Neural cell (in vitro differentiated cells): ENCODE measurements at regions not wholly inside any gene's neighbourhood (a gene's known extent, or its start where the extent isn't known, plus 50 kb on each side); places are given as distances from the start of the nearest gene placed in this dataset.

Experiments
- H2AFZ ChIP-seq: fragments of 200-600, 300-800 bp; sonication (generic), shearing (Covaris generic); 2 replicates; pipeline ENCODE4 v1.6.0; 2014; ENCODE audit warnings: low read depth, mild to moderate bottlenecking, antibody characterized with exemption, low read length, moderate library complexity
- H3F3A ChIP-seq: fragments of 200-600 bp; shearing (Covaris generic); 2 replicates; pipeline ENCODE4 v1.6.1; 2016; ENCODE audit warnings: mild to moderate bottlenecking, moderate library complexity, mixed read lengths, antibody characterized with exemption, low read length; ENCODE audit not compliant: insufficient read depth, poor library complexity, severe bottlenecking
- H3K27ac ChIP-seq: fragments of 200-600, 300-800 bp; sonication (generic), shearing (Covaris generic); 2 replicates; pipeline ENCODE4 v1.5.1; 2014; ENCODE audit warnings: mild to moderate bottlenecking, low read length, moderate library complexity
- H3K27me3 ChIP-seq: fragments of 300-800, 200-600 bp; sonication (generic), shearing (Covaris generic); 2 replicates; pipeline ENCODE4 v1.6.0; 2014; ENCODE audit warnings: mild to moderate bottlenecking, low read depth, low read length, moderate library complexity; ENCODE audit not compliant: insufficient read depth
- H3K36me3 ChIP-seq: fragments of 300-800, 200-600 bp; sonication (generic), shearing (Covaris generic); 2 replicates; pipeline ENCODE4 v1.5.1; 2014; ENCODE audit warnings: mild to moderate bottlenecking, antibody characterized with exemption, low read length, moderate library complexity; ENCODE audit not compliant: insufficient read depth
- H3K4me2 ChIP-seq: fragments of 300-800, 200-600 bp; sonication (generic), shearing (Covaris generic); 2 replicates; pipeline ENCODE4 v1.6.0; 2014; ENCODE audit warnings: mild to moderate bottlenecking, low read length
- H3K4me3 ChIP-seq: fragments of 300-800, 200-600 bp; sonication (generic), shearing (Covaris generic); 2 replicates; pipeline ENCODE4 v1.5.1; 2014; ENCODE audit warnings: mild to moderate bottlenecking, low read length, moderate library complexity
- H3K79me2 ChIP-seq: fragments of 200-600 bp; shearing (Covaris generic); replicated peaks from 2 replicates; pipeline ENCODE4 v1.6.0; 2014; ENCODE audit warnings: mild to moderate bottlenecking, low read length, moderate library complexity; ENCODE audit not compliant: insufficient read depth
- H3K9ac ChIP-seq: fragments of 300-800, 200-600 bp; sonication (generic), shearing (Covaris generic); 2 replicates; pipeline ENCODE4 v1.6.1; 2016; ENCODE audit warnings: mild to moderate bottlenecking, low read length, mixed read lengths
- H3K9me2 ChIP-seq: fragments of 200-600 bp; shearing (Covaris generic); 2 replicates; pipeline ENCODE4 v1.6.1; 2016; ENCODE audit warnings: mild to moderate bottlenecking, low read length, mixed read lengths; ENCODE audit not compliant: insufficient read depth
- H3K9me3 ChIP-seq: fragments of 200-600, 300-800 bp; sonication (generic), shearing (Covaris generic); 2 replicates; pipeline ENCODE4 v1.6.1; 2016; ENCODE audit warnings: mild to moderate bottlenecking, mixed run types, low read length, moderate library complexity, mixed read lengths
- H4K20me1 ChIP-seq: fragments of 200-600 bp; shearing (Covaris generic); 2 replicates; pipeline ENCODE4 v1.6.1; 2016; ENCODE audit warnings: mild to moderate bottlenecking, mixed run types; ENCODE audit not compliant: insufficient read depth
- EP300 ChIP-seq: fragments of 450-650 bp; conservative IDR thresholded peaks from 2 replicates; pipeline ENCODE4 v1.6.1; 2014; ENCODE audit warnings: antibody characterized with exemption, mild to moderate bottlenecking, moderate library complexity; ENCODE audit not compliant: poor library complexity, severe bottlenecking
- EZH2 ChIP-seq: fragments of 200-600, 300-800 bp; shearing (Covaris generic), sonication (generic); IDR thresholded peaks from 2 replicates; pipeline ENCODE4 v1.6.1; 2014; ENCODE audit warnings: antibody characterized with exemption, low read length, borderline replicate concordance, mild to moderate bottlenecking; ENCODE audit not compliant: insufficient read depth, poor library complexity, severe bottlenecking
- MXI1 ChIP-seq: fragments of 450-650 bp; conservative IDR thresholded peaks from 2 replicates; pipeline ENCODE4 v1.6.1; 2014; ENCODE audit warnings: antibody characterized with exemption, mild to moderate bottlenecking; ENCODE audit not compliant: poor library complexity, severe bottlenecking
- POLR2AphosphoS5 ChIP-seq: IDR thresholded peaks from 2 replicates; pipeline ENCODE4 v1.6.1; 2012
- RAD21 ChIP-seq: fragments of 450-650 bp; conservative IDR thresholded peaks from 2 replicates; pipeline ENCODE4 v1.6.1; 2014; ENCODE audit warnings: antibody characterized with exemption, mild to moderate bottlenecking, moderate library complexity
- SMC3 ChIP-seq: fragments of 450-650 bp; conservative IDR thresholded peaks from 2 replicates; pipeline ENCODE4 v1.6.1; 2014; ENCODE audit warnings: antibody characterized with exemption, mild to moderate bottlenecking, moderate library complexity; ENCODE audit not compliant: poor library complexity
- TAF1 ChIP-seq: IDR thresholded peaks from 2 replicates; pipeline ENCODE4 v1.6.1; 2012; ENCODE audit warnings: low read depth
- TF ChIP-seq, protein P1 (sequence below): fragments of 450-650 bp; IDR thresholded peaks from 2 replicates; pipeline ENCODE4 v1.5.1; 2014; ENCODE audit warnings: antibody characterized with exemption, mild to moderate bottlenecking, moderate library complexity; ENCODE audit not compliant: poor library complexity, severe bottlenecking
- TF ChIP-seq, protein P2 (sequence below): IDR thresholded peaks from 2 replicates; pipeline ENCODE4 v1.6.1; 2012; ENCODE audit warnings: borderline replicate concordance

DNA sequence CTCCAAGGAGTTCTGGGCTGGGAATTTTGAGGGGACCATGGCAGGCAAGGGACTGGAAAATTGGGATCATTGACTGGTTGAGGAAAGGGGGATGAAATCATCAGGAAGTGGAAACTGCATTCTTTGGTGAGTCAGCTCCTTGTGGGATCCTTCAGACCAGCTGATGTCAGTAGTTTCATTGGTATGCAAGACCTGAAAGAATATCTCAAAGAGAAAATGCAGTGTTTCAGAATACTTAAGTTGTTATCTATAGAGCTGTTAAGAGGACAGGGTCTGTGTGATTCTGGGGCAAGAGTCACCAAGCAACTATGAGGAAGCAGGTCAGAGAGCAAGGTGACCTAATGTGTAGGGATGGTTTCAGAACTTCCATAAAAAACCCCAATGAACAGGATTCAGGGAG, 595.9 kb upstream of the AUTS2 start:
- no peaks in the 10 kb centered on the region for H3K36me3 ChIP-seq
- H3K4me3 ChIP-seq, result no peak overlapping the region
- H3K9me2 ChIP-seq, result no peaks in the 10 kb centered on the region
- no peaks in the 10 kb centered on the region for H3K79me2 ChIP-seq
- TF ChIP-seq EP300 (no peak), SMC3 (no peak), MXI1 (no peak), RAD21 (no peak), TAF1 (no peak), EZH2 (no peak), POLR2AphosphoS5 (no peak)
- TF ChIP-seq, protein P1, sequence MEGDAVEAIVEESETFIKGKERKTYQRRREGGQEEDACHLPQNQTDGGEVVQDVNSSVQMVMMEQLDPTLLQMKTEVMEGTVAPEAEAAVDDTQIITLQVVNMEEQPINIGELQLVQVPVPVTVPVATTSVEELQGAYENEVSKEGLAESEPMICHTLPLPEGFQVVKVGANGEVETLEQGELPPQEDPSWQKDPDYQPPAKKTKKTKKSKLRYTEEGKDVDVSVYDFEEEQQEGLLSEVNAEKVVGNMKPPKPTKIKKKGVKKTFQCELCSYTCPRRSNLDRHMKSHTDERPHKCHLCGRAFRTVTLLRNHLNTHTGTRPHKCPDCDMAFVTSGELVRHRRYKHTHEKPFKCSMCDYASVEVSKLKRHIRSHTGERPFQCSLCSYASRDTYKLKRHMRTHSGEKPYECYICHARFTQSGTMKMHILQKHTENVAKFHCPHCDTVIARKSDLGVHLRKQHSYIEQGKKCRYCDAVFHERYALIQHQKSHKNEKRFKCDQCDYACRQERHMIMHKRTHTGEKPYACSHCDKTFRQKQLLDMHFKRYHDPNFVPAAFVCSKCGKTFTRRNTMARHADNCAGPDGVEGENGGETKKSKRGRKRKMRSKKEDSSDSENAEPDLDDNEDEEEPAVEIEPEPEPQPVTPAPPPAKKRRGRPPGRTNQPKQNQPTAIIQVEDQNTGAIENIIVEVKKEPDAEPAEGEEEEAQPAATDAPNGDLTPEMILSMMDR, result no peak
- TF ChIP-seq, protein P2, sequence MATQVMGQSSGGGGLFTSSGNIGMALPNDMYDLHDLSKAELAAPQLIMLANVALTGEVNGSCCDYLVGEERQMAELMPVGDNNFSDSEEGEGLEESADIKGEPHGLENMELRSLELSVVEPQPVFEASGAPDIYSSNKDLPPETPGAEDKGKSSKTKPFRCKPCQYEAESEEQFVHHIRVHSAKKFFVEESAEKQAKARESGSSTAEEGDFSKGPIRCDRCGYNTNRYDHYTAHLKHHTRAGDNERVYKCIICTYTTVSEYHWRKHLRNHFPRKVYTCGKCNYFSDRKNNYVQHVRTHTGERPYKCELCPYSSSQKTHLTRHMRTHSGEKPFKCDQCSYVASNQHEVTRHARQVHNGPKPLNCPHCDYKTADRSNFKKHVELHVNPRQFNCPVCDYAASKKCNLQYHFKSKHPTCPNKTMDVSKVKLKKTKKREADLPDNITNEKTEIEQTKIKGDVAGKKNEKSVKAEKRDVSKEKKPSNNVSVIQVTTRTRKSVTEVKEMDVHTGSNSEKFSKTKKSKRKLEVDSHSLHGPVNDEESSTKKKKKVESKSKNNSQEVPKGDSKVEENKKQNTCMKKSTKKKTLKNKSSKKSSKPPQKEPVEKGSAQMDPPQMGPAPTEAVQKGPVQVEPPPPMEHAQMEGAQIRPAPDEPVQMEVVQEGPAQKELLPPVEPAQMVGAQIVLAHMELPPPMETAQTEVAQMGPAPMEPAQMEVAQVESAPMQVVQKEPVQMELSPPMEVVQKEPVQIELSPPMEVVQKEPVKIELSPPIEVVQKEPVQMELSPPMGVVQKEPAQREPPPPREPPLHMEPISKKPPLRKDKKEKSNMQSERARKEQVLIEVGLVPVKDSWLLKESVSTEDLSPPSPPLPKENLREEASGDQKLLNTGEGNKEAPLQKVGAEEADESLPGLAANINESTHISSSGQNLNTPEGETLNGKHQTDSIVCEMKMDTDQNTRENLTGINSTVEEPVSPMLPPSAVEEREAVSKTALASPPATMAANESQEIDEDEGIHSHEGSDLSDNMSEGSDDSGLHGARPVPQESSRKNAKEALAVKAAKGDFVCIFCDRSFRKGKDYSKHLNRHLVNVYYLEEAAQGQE, result no peak
- no peaks in the 10 kb centered on the region for H4K20me1 ChIP-seq
- no peaks in the 10 kb centered on the region for H3K27me3 ChIP-seq
- H3K27ac ChIP-seq, result no peak overlapping the region
- H3K9ac ChIP-seq, result no peak overlapping the region
- no peaks in the 10 kb centered on the region for H3K9me3 ChIP-seq
- H3K4me2 ChIP-seq, result no peak overlapping the region
- no peak overlapping the region for H2AFZ ChIP-seq
- no peaks in the 10 kb centered on the region for H3F3A ChIP-seq

DNA sequence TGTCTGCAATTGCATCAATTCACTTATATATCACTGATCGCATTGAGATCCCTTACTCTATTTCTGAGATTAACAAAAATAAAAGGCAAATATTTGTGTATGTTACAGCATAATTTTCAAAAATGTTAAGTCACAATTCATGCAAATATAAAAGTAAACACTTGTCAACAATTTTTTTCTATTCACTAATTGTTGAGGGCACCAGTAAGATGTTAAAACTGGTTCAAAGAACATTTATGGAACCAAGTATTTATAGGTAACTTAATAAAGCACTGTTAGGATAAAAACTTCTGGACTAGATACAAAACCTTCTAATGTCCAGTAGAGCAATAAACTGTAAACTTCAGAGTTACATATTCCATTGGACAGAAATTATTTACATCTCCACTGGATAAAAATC, 586.1 kb upstream of the AUTS2 start:
- no peaks in the 10 kb centered on the region for H3K36me3 ChIP-seq
- H3K9ac ChIP-seq, result no peak overlapping the region
- H3K79me2 ChIP-seq, result no peaks in the 10 kb centered on the region
- H3K9me2 ChIP-seq, result no peaks in the 10 kb centered on the region
- H4K20me1 ChIP-seq, result no peaks in the 10 kb centered on the region
- no peaks in the 10 kb centered on the region for H3K9me3 ChIP-seq
- no peak overlapping the region for H3K27ac ChIP-seq
- H3F3A ChIP-seq, result no peaks in the 10 kb centered on the region
- no peak overlapping the region for H2AFZ ChIP-seq
- TF ChIP-seq TAF1 (no peak), POLR2AphosphoS5 (no peak), EP300 (no peak), MXI1 (no peak), EZH2 (no peak), SMC3 (no peak), RAD21 (no peak)
- TF ChIP-seq, protein P1, result no peak
- TF ChIP-seq, protein P2, result no peak
- H3K27me3 ChIP-seq, result no peaks in the 10 kb centered on the region
- H3K4me3 ChIP-seq, result no peak overlapping the region
- no peak overlapping the region for H3K4me2 ChIP-seq
